ENCODE measurements at regions not wholly inside any gene's neighbourhood (a gene's known extent, or its start where the extent isn't known, plus 50 kb on each side); places are given as distances from the start of the nearest gene placed in this dataset.
"Not testable (repeated sequence)": the region's sequence is repeated elsewhere in the genome, so short reads cannot be mapped to it uniquely, and the experiment has no call there.

- DNase-seq (ENCODE audit: low read depth in 2 of 2) = not testable (repeated sequence)
Measured at GRCh38 chr10:22467393-22467792, 122.1 kb downstream of the SPAG6 start.

- no peak for DNase-seq (ENCODE audit: low read depth in 2 of 2)
Measured at GRCh38 chr10:22468570-22469320, 123.4 kb downstream of the SPAG6 start.

GRCh38 chr10:22473044-22473443 is 127.7 kb downstream of the SPAG6 start:
- no peak for DNase-seq (ENCODE audit: low read depth in 2 of 2)

GRCh38 chr10:22473459-22473858 is 128.2 kb downstream of the SPAG6 start:
- DNase-seq (ENCODE audit: low read depth in 2 of 2) = no peak

- DNase-seq (ENCODE audit: low read depth in 2 of 2) = peak in 1 of 2 donors; percentile 12
Measured at GRCh38 chr10:22475651-22476600, 130.6 kb downstream of the SPAG6 start.

- DNase-seq (ENCODE audit: low read depth in 2 of 2) = no peak
Measured at GRCh38 chr10:22476601-22477321, 131.5 kb downstream of the SPAG6 start.

- no peak for DNase-seq (ENCODE audit: low read depth in 2 of 2)
Measured at GRCh38 chr10:22477334-22478287, 132.3 kb downstream of the SPAG6 start.

- no peak for DNase-seq (ENCODE audit: low read depth in 2 of 2)
Measured at GRCh38 chr10:22478555-22479334, 133.4 kb downstream of the SPAG6 start.

- DNase-seq (ENCODE audit: low read depth in 2 of 2) = no peak
Measured at GRCh38 chr10:22479419-22479818, 134.1 kb downstream of the SPAG6 start.

GRCh38 chr10:22481106-22481505 is 135.8 kb downstream of the SPAG6 start:
- no peak for DNase-seq (ENCODE audit: low read depth in 2 of 2)

- no peak for DNase-seq (ENCODE audit: low read depth in 2 of 2)
Measured at GRCh38 chr10:22481687-22482539, 136.6 kb downstream of the SPAG6 start.

GRCh38 chr10:22483132-22483531 is 137.8 kb downstream of the SPAG6 start:
- DNase-seq (ENCODE audit: low read depth in 2 of 2) = no peak
